ENCODE measurements at regions not wholly inside any gene's neighbourhood (a gene's known extent, or its start where the extent isn't known, plus 50 kb on each side); places are given as distances from the start of the nearest gene placed in this dataset.

DNA sequence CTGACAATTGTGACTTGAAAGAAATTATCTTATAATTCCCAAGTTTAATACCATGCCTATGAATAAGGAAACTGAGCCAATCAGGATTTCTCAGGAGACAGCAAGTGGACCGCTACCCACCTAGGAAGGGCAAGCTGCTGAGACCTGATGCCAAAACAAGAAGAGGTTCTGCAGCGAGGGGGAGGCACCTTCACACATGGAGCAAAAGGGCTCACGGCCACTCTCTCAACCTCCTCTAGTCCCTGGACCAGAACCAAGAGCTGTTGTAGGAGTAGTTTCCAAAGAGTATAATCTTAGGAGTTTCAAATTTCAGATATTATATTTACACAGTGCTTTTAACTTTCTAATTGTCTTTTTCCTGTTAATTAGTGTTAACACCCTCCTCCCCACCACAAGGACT is 154.7 kb upstream of the ETAA1 start:
- Histone ChIP-seq H3K27ac (no peak overlapping the region), H3K4me3 (no peak overlapping the region), H3K4me1 (no peaks in the 10 kb centered on the region), H3K9me3 (no peaks in the 10 kb centered on the region), H3K27me3 (no peaks in the 10 kb centered on the region), H3K36me3 (no peaks in the 10 kb centered on the region)
- TF ChIP-seq CTCF (IDR thresholded peaks at IDR 0.05) = no peak
- no peak for TF ChIP-seq POLR2A (IDR thresholded peaks at IDR 0.05)
- DNase-seq = no peak

GRCh38 chr2:67243919-67244318 is 153.2 kb upstream of the ETAA1 start:
- DNase-seq = no peak
- no peak for TF ChIP-seq POLR2A (IDR thresholded peaks at IDR 0.05)
- TF ChIP-seq CTCF (IDR thresholded peaks at IDR 0.05) = no peak

DNA sequence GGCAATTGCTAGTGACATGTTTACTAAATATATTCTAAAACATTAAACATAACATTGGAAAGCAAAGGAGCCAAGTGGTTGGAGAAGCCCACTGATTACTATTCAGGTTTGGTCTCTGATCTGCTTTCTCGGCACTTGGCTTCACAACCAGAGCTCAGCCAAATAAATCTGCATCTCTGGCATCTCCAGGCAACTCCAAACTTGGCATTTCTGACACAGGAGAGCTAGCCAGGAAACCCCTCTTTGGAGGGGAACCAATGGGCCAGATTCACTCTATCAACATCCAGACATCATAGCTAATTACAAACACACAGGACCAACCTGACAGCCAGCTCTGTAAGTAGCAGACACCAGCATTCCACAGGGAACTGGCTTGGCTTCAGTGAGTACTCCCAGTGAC is 150.3 kb upstream of the ETAA1 start:
- Histone ChIP-seq H3K27ac (no peak overlapping the region), H3K4me3 (no peak overlapping the region), H3K4me1 (no peaks in the 10 kb centered on the region), H3K9me3 (no peaks in the 10 kb centered on the region), H3K27me3 (no peaks in the 10 kb centered on the region), H3K36me3 (no peaks in the 10 kb centered on the region)
- DNase-seq = no peak
- no peak for TF ChIP-seq CTCF (IDR thresholded peaks at IDR 0.05)
- TF ChIP-seq POLR2A (IDR thresholded peaks at IDR 0.05) = no peak

More at GRCh38 chr2:67243919-67244318, 153.2 kb upstream of the ETAA1 start:
- no peaks in the 10 kb centered on the region for H3K27me3 ChIP-seq
- no peaks in the 10 kb centered on the region for H3K36me3 ChIP-seq
- no peaks in the 10 kb centered on the region for H3K4me1 ChIP-seq
- H3K9me3 ChIP-seq = no peaks in the 10 kb centered on the region
- no peak overlapping the region for H3K4me3 ChIP-seq
- no peak overlapping the region for H3K27ac ChIP-seq

DNA sequence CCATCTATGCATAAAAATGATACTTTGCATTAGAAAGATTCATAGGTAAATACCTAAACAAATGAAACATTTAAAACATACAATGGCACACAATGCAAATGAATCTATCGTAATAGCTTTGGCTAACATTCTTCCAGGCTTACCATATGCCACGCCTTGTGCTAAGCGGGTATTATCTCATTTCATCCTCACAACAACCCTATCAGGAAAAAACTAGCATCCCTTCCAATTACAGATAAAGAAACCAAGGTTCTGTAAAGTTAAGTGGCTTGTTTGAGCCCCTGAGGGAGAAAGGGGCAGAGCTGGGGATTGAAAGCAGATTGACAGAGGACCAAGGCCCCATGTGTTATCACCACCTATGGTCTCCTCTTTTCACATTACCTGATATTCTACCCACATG is 145.4 kb upstream of the ETAA1 start:
- no peak for DNase-seq
- H3K27ac ChIP-seq = no peak overlapping the region
- no peak for TF ChIP-seq CTCF (IDR thresholded peaks at IDR 0.05)
- TF ChIP-seq POLR2A (IDR thresholded peaks at IDR 0.05) = no peak
- no peaks in the 10 kb centered on the region for H3K4me1 ChIP-seq
- no peaks in the 10 kb centered on the region for H3K9me3 ChIP-seq
- no peaks in the 10 kb centered on the region for H3K27me3 ChIP-seq
- H3K4me3 ChIP-seq = no peak overlapping the region
- no peaks in the 10 kb centered on the region for H3K36me3 ChIP-seq

GRCh38 chr2:67255933-67256615 is 141.1 kb upstream of the ETAA1 start:
- no peaks in the 10 kb centered on the region for H3K36me3 ChIP-seq
- H3K27me3 ChIP-seq = no peaks in the 10 kb centered on the region
- no peaks in the 10 kb centered on the region for H3K4me1 ChIP-seq
- H3K27ac ChIP-seq = no peak overlapping the region
- TF ChIP-seq CTCF (IDR thresholded peaks at IDR 0.05) = no peak
- TF ChIP-seq POLR2A (IDR thresholded peaks at IDR 0.05) = no peak
- no peak overlapping the region for H3K4me3 ChIP-seq
- H3K9me3 ChIP-seq = no peaks in the 10 kb centered on the region
- DNase-seq = no peak

- no peak overlapping the region for H3K27ac ChIP-seq
These were observed 140.2 kb upstream of the ETAA1 start for GRCh38 chr2:67256892-67257291.

More at GRCh38 chr2:67256892-67257291, 140.2 kb upstream of the ETAA1 start:
- Histone ChIP-seq H3K9me3 (no peaks in the 10 kb centered on the region), H3K4me1 (no peaks in the 10 kb centered on the region), H3K27me3 (no peaks in the 10 kb centered on the region), H3K4me3 (no peak overlapping the region), H3K36me3 (no peaks in the 10 kb centered on the region)
- no peak for DNase-seq
- TF ChIP-seq POLR2A (IDR thresholded peaks at IDR 0.05) (no peak), CTCF (IDR thresholded peaks at IDR 0.05) (no peak)

All from Peyer's patch (tissue), 4 donors.